H9 (cell line): ENCODE measurements at regions not wholly inside any gene's neighbourhood (a gene's known extent, or its start where the extent isn't known, plus 50 kb on each side); places are given as distances from the start of the nearest gene placed in this dataset.

Experiments
- DNase-seq: peaks from one replicate; pipeline ENCODE4 v3.0.0-alpha.2; 2017
- H2AFZ ChIP-seq: one replicate; pipeline ENCODE4 v1.6.1; 2013; ENCODE audit warnings: mild to moderate bottlenecking, low read length, control low read depth, moderate library complexity
- H2AK5ac ChIP-seq: 2 replicates; pipeline ENCODE4 v1.6.1; 2013; ENCODE audit warnings: low read length, control low read depth, mixed read lengths; ENCODE audit not compliant: insufficient read length
- H2BK120ac ChIP-seq: one replicate; pipeline ENCODE4 v1.6.1; 2013; ENCODE audit warnings: low read depth, mild to moderate bottlenecking, low read length, control low read depth, inconsistent platforms; ENCODE audit not compliant: poor library complexity, severe bottlenecking
- H2BK12ac ChIP-seq: 2 replicates; pipeline ENCODE4 v1.6.1; 2013; ENCODE audit warnings: low read length, control low read depth, mixed read lengths, low read depth; ENCODE audit not compliant: insufficient read length
- H2BK15ac ChIP-seq: 2 replicates; pipeline ENCODE4 v1.6.1; 2013; ENCODE audit warnings: low read depth, low read length, control low read depth
- H2BK20ac ChIP-seq: one replicate; pipeline ENCODE4 v1.6.1; 2013; ENCODE audit warnings: low read depth, mild to moderate bottlenecking, low read length, control low read depth, inconsistent platforms; ENCODE audit not compliant: poor library complexity, severe bottlenecking
- H2BK5ac ChIP-seq: 2 replicates; pipeline ENCODE4 v1.6.1; 2013; ENCODE audit warnings: low read length, control low read depth, mixed read lengths; ENCODE audit not compliant: insufficient read length
- H3K14ac ChIP-seq: 2 replicates; pipeline ENCODE4 v1.6.1; 2013; ENCODE audit warnings: low read length, control low read depth; ENCODE audit not compliant: insufficient read depth
- H3K18ac ChIP-seq: 2 replicates; pipeline ENCODE4 v1.6.1; 2013; ENCODE audit warnings: low read depth, mild to moderate bottlenecking, mixed read lengths, low read length, control low read depth; ENCODE audit not compliant: insufficient read length
- H3K23ac ChIP-seq: 2 replicates; pipeline ENCODE4 v1.6.1; 2013; ENCODE audit warnings: low read length, control low read depth, mixed read lengths, low read depth; ENCODE audit not compliant: insufficient read length
- H3K23me2 ChIP-seq: 2 replicates; pipeline ENCODE4 v1.6.1; 2013; ENCODE audit warnings: low read depth, mild to moderate bottlenecking, mixed read lengths, low read length, control low read depth; ENCODE audit not compliant: insufficient read length, poor library complexity, severe bottlenecking
- H3K27ac ChIP-seq: 2 replicates; pipeline ENCODE4 v1.5.1; 2013; ENCODE audit warnings: low read length, control low read depth, mixed read lengths, low read depth; ENCODE audit not compliant: insufficient read length
- H3K27me3 ChIP-seq: 2 replicates; pipeline ENCODE4 v1.6.1; 2013; ENCODE audit warnings: low read length, control low read depth, inconsistent platforms; ENCODE audit not compliant: insufficient read depth
- H3K4ac ChIP-seq: 2 replicates; pipeline ENCODE4 v1.6.1; 2013; ENCODE audit warnings: low read depth, mild to moderate bottlenecking, control low read depth, inconsistent platforms, low read length, moderate library complexity
- H3K4me1 ChIP-seq: 2 replicates; pipeline ENCODE4 v1.6.1; 2013; ENCODE audit warnings: low read length, control low read depth, inconsistent platforms; ENCODE audit not compliant: insufficient read depth
- H3K4me2 ChIP-seq: 2 replicates; pipeline ENCODE4 v1.6.1; 2013; ENCODE audit warnings: low read length, control low read depth, mixed read lengths; ENCODE audit not compliant: insufficient read length, insufficient read depth
- H3K56ac ChIP-seq: 2 replicates; pipeline ENCODE4 v1.6.1; 2013; ENCODE audit warnings: low read depth, mild to moderate bottlenecking, mixed read lengths, low read length, control low read depth; ENCODE audit not compliant: insufficient read length
- H3K79me1 ChIP-seq: 2 replicates; pipeline ENCODE4 v1.6.1; 2013; ENCODE audit warnings: low read depth, mild to moderate bottlenecking, moderate library complexity, low read length, control low read depth, inconsistent platforms; ENCODE audit not compliant: insufficient read depth, poor library complexity, severe bottlenecking
- H3K79me2 ChIP-seq: 2 replicates; pipeline ENCODE4 v1.6.1; 2013; ENCODE audit warnings: low read length, control low read depth, inconsistent platforms; ENCODE audit not compliant: insufficient read depth
- H3K9ac ChIP-seq: 2 replicates; pipeline ENCODE4 v1.6.1; 2013; ENCODE audit warnings: low read length, control low read depth, mixed read lengths; ENCODE audit not compliant: insufficient read length; ENCODE audit errors: extremely low read depth
- H3K9me3 ChIP-seq: one replicate; pipeline ENCODE4 v1.6.1; 2013; ENCODE audit warnings: low read depth, low read length, inconsistent platforms; ENCODE audit not compliant: control insufficient read depth
- H3T11ph ChIP-seq: one replicate; pipeline ENCODE4 v1.6.1; 2013; ENCODE audit warnings: mild to moderate bottlenecking, low read length, control low read depth, inconsistent platforms
- H4K20me1 ChIP-seq: one replicate; pipeline ENCODE4 v1.6.1; 2013; ENCODE audit not compliant: control insufficient read depth, insufficient read length, insufficient read depth
- H4K5ac ChIP-seq: 2 replicates; pipeline ENCODE4 v1.6.1; 2013; ENCODE audit warnings: low read depth, mild to moderate bottlenecking, mixed read lengths, low read length, control low read depth; ENCODE audit not compliant: insufficient read length
- H4K8ac ChIP-seq: replicated peaks from 2 replicates; pipeline ENCODE4 v1.6.1; 2013; ENCODE audit warnings: low read length, control low read depth, mixed read lengths, low read depth; ENCODE audit not compliant: insufficient read length
- H4K91ac ChIP-seq: 2 replicates; pipeline ENCODE4 v1.6.1; 2013; ENCODE audit warnings: low read depth, mild to moderate bottlenecking, moderate library complexity, mixed read lengths, low read length, control low read depth; ENCODE audit not compliant: insufficient read length
- H3K27ac Mint-ChIP-seq, 3 experiments: 2 replicates in 2 of 3; 3 replicates in 1 of 3; pipeline ENCODE4 v1.8.0; 2020 to 2021; ENCODE audit warnings: mixed read lengths in 3 of 3, mild to moderate bottlenecking in 1 of 3, moderate library complexity in 1 of 3
- H3K27me3 Mint-ChIP-seq: 2 replicates; pipeline ENCODE4 v1.8.0; 2021; ENCODE audit warnings: low read depth, mild to moderate bottlenecking, moderate library complexity, mixed read lengths
- H3K36me3 Mint-ChIP-seq, 3 experiments: 2 replicates in 2 of 3; 3 replicates in 1 of 3; pipeline ENCODE4 v1.8.0; 2020 to 2021; ENCODE audit warnings: low read depth in 3 of 3, mixed read lengths in 3 of 3; ENCODE audit not compliant: insufficient read depth in 1 of 3
- H3K4me1 Mint-ChIP-seq, 2 experiments: 2 replicates each; pipeline ENCODE4 v1.8.0; 2020; ENCODE audit warnings: mixed read lengths in 2 of 2
- H3K4me3 Mint-ChIP-seq, 2 experiments: 2 replicates in 1 of 2; 3 replicates in 1 of 2; pipeline ENCODE4 v1.8.0; 2020 to 2021; ENCODE audit warnings: mild to moderate bottlenecking in 2 of 2, mixed read lengths in 2 of 2, moderate library complexity in 1 of 2
- H3K9me3 Mint-ChIP-seq, 2 experiments: 2 replicates in 1 of 2; 3 replicates in 1 of 2; pipeline ENCODE4 v1.8.0; 2020; ENCODE audit warnings: mild to moderate bottlenecking in 2 of 2, mixed read lengths in 2 of 2, moderate library complexity in 1 of 2
- CTCF ChIP-seq: fragments of 200-600 bp; sonication (generic); conservative IDR thresholded peaks from 3 replicates; pipeline ENCODE4 v1.8.0; 2021; ENCODE audit warnings: antibody characterized with exemption, mild to moderate bottlenecking
- WGBS: extraction: QIAGEN DNeasy Blood & Tissue Kit; methylation state at CpG from one replicate; pipeline ENCODE4 v1.1.7; 2013; ENCODE audit warnings: missing lambda C conversion rate, low lambda C conversion rate, mixed read lengths; ENCODE audit not compliant: insufficient read length; ENCODE audit errors: extremely low coverage; 5-methylcytosine and 5-hydroxymethylcytosine counted together

GRCh38 chr3:65029130-65029529 lies 341.3 kb upstream of the ADAMTS9 start:
- H3K4me1 Mint-ChIP-seq, result peaks cover 39 to 46% of the 10 kb centered on the region in 2 experiments

More at GRCh38 chr3:65029130-65029529, 341.3 kb upstream of the ADAMTS9 start:
- Histone ChIP-seq H3K9ac (no peak overlapping the region), H2BK12ac (no peak overlapping the region), H2AK5ac (no peak overlapping the region), H4K91ac (no peak overlapping the region), H2BK120ac (no peak overlapping the region), H3T11ph (no peak overlapping the region), H4K5ac (no peak overlapping the region), H3K9me3 (no peaks in the 10 kb centered on the region), H3K79me2 (no peaks in the 10 kb centered on the region), H4K20me1 (no peaks in the 10 kb centered on the region), H3K27me3 (no peaks in the 10 kb centered on the region), H2AFZ (no peak overlapping the region), H3K14ac (no peak overlapping the region), H2BK20ac (no peak overlapping the region), H3K4me1 (no peaks in the 10 kb centered on the region), H4K8ac (no peak overlapping the region), H2BK5ac (no peak overlapping the region), H3K27ac (no peak overlapping the region), H3K18ac (no peak overlapping the region), H3K23me2 (no peaks in the 10 kb centered on the region), H3K56ac (no peak overlapping the region), H2BK15ac (no peak overlapping the region), H3K4ac (no peak overlapping the region), H3K79me1 (no peaks in the 10 kb centered on the region), H3K23ac (no peak overlapping the region), H3K4me2 (no peak overlapping the region)
- WGBS, result no CpG with 5 or more reads among the region's 2 CpGs
- H3K9me3 Mint-ChIP-seq, result peaks cover 0 to 2% of the 10 kb centered on the region in 2 experiments; a peak in 2 of 5 replicates
- no peak overlapping the region for H3K4me3 Mint-ChIP-seq
- no peak for TF ChIP-seq CTCF
- H3K36me3 Mint-ChIP-seq, result no peaks in the 10 kb centered on the region; a peak in 1 of 7 replicates
- H3K27me3 Mint-ChIP-seq, result no peaks in the 10 kb centered on the region
- DNase-seq, result no peak
- H3K27ac Mint-ChIP-seq, result no peak overlapping the region
